IMR-90 (cell line): ENCODE measurements at regions not wholly inside any gene's neighbourhood (a gene's known extent, or its start where the extent isn't known, plus 50 kb on each side); places are given as distances from the start of the nearest gene placed in this dataset.

ENCODE experiments used
- ATAC-seq: fragments of 200-7000 bp; cut with Tn5 transposase; 2 replicates; pipeline ENCODE4 v1.9.1; 2020; ENCODE audit warnings: low read depth, mild to moderate bottlenecking, moderate library complexity
- BruUV-seq: library from RNA; stranded (reverse); fragments of 400-500 nt; replicated peaks from 2 replicates; lab custom pipeline; 2021; lab: Mats Ljungman, UMichigan
- CTCF ChIA-PET: fragments of 300-600 bp; formaldehyde crosslinking; extraction: SDS; loops from one replicate; lab custom pipeline; 2021; ENCODE audit warnings: antibody characterized with exemption; lab: Yijun Ruan, JAX
- POLR2A ChIA-PET: fragments of 300-600 bp; sonication (Branson Sonifier 250); formaldehyde crosslinking; loops from one replicate; lab custom pipeline; 2022; ENCODE audit warnings: antibody characterized with exemption; ENCODE audit not compliant: unreplicated experiment; lab: Charles Lee
- DNase-seq: peaks from one replicate; pipeline ENCODE4 v3.0.0; 2013
- H2AFZ ChIP-seq: replicated peaks from 2 replicates; pipeline ENCODE3; 2013; ENCODE audit warnings: low read length, mild to moderate bottlenecking; ENCODE audit not compliant: poor library complexity
- H2AK5ac ChIP-seq: 2 replicates; pipeline ENCODE4 v1.6.1; 2013; ENCODE audit warnings: low read depth, low read length, inconsistent platforms
- H2AK9ac ChIP-seq: replicated peaks from 2 replicates; pipeline ENCODE3; 2013; ENCODE audit warnings: mild to moderate bottlenecking, low read depth, low read length, moderate library complexity; ENCODE audit not compliant: poor library complexity
- H2BK120ac ChIP-seq: 2 replicates; pipeline ENCODE4 v1.6.1; 2013; ENCODE audit warnings: low read depth, low read length, inconsistent platforms
- H2BK15ac ChIP-seq: 3 replicates; pipeline ENCODE4 v1.6.1; 2013; ENCODE audit warnings: low read depth, low read length, inconsistent platforms
- H2BK20ac ChIP-seq: 2 replicates; pipeline ENCODE4 v1.6.1; 2013; ENCODE audit warnings: low read depth, mild to moderate bottlenecking, inconsistent platforms, low read length, moderate library complexity
- H2BK5ac ChIP-seq: 2 replicates; pipeline ENCODE4 v1.6.1; 2013; ENCODE audit warnings: mild to moderate bottlenecking, low read depth, low read length, inconsistent platforms; ENCODE audit not compliant: poor library complexity, severe bottlenecking
- H3K14ac ChIP-seq: replicated peaks from 2 replicates; pipeline ENCODE4 v1.6.1; 2013; ENCODE audit warnings: low read depth, low read length, inconsistent platforms
- H3K18ac ChIP-seq: 2 replicates; pipeline ENCODE4 v1.6.1; 2013; ENCODE audit warnings: low read depth, low read length, control low read depth
- H3K23ac ChIP-seq: 2 replicates; pipeline ENCODE4 v1.6.1; 2013; ENCODE audit warnings: low read depth, low read length, inconsistent platforms
- H3K27ac ChIP-seq: 2 replicates; pipeline ENCODE4 v1.5.1; 2013; ENCODE audit warnings: mild to moderate bottlenecking, control low read depth, low read length; ENCODE audit not compliant: insufficient read depth
- H3K27me3 ChIP-seq: 2 replicates; pipeline ENCODE4 v1.6.1; 2013; ENCODE audit warnings: low read length; ENCODE audit not compliant: control insufficient read depth, insufficient read depth
- H3K36me3 ChIP-seq: 2 replicates; pipeline ENCODE4 v1.6.1; 2013; ENCODE audit warnings: low read length, mixed read lengths; ENCODE audit not compliant: control insufficient read depth, insufficient read depth
- H3K4ac ChIP-seq: 2 replicates; pipeline ENCODE4 v1.6.1; 2013; ENCODE audit warnings: low read depth, low read length, inconsistent platforms
- H3K4me1 ChIP-seq: 2 replicates; pipeline ENCODE4 v1.6.1; 2013; ENCODE audit warnings: low read length, mixed read lengths; ENCODE audit not compliant: control insufficient read depth, insufficient read depth
- H3K4me2 ChIP-seq: 2 replicates; pipeline ENCODE4 v1.6.1; 2013; ENCODE audit warnings: low read depth, mild to moderate bottlenecking, control low read depth, low read length, moderate library complexity
- H3K4me3 ChIP-seq: 2 replicates; pipeline ENCODE4 v1.5.1; 2013; ENCODE audit warnings: low read depth, mild to moderate bottlenecking, control low read depth, low read length, moderate library complexity; ENCODE audit not compliant: insufficient read depth
- H3K56ac ChIP-seq: 2 replicates; pipeline ENCODE4 v1.6.1; 2013; ENCODE audit warnings: low read length, inconsistent platforms; ENCODE audit not compliant: insufficient read depth; ENCODE audit errors: extremely low read depth
- H3K79me1 ChIP-seq, 2 experiments: 2 replicates each; pipeline ENCODE4 v1.6.1; 2013; ENCODE audit warnings: low read length in 2 of 2, inconsistent platforms in 1 of 2, low read depth in 1 of 2
- H3K9ac ChIP-seq: 2 replicates; pipeline ENCODE4 v1.6.1; 2013; ENCODE audit warnings: low read depth, low read length, control low read depth
- H3K9me1 ChIP-seq: 2 replicates; pipeline ENCODE4 v1.6.1; 2013; ENCODE audit warnings: low read length, inconsistent platforms; ENCODE audit not compliant: insufficient read depth
- H3K9me3 ChIP-seq: 2 replicates; pipeline ENCODE4 v1.6.1; 2013; ENCODE audit warnings: low read length; ENCODE audit not compliant: control insufficient read depth, insufficient read depth
- H4K20me1 ChIP-seq: 2 replicates; pipeline ENCODE4 v1.6.1; 2013; ENCODE audit warnings: low read length, inconsistent platforms; ENCODE audit not compliant: insufficient read depth
- H4K5ac ChIP-seq: 2 replicates; pipeline ENCODE4 v1.6.1; 2013; ENCODE audit warnings: mild to moderate bottlenecking, low read depth, low read length, control low read depth
- H4K8ac ChIP-seq, 2 experiments: 2 replicates each; pipeline ENCODE4 v1.6.1; 2013; ENCODE audit warnings: low read depth in 2 of 2, low read length in 2 of 2, control low read depth in 1 of 2, inconsistent platforms in 1 of 2
- H4K91ac ChIP-seq: 2 replicates; pipeline ENCODE4 v1.6.1; 2013; ENCODE audit warnings: low read depth, low read length, inconsistent platforms; ENCODE audit not compliant: insufficient read depth
- BHLHE40 ChIP-seq: fragments of 150-350 bp; IDR thresholded peaks from 2 replicates; pipeline ENCODE4 v1.6.1; 2016; ENCODE audit warnings: mild to moderate bottlenecking, low read depth, low read length
- CHD1 ChIP-seq: IDR thresholded peaks from 2 replicates; pipeline ENCODE4 v1.6.1; 2012; ENCODE audit warnings: low read depth, low read length, improper control_type of control experiment
- FOS ChIP-seq: fragments of 150-350 bp; IDR thresholded peaks from 2 replicates; pipeline ENCODE4 v1.6.1; 2016; ENCODE audit warnings: low read depth, low read length
- MAZ ChIP-seq: IDR thresholded peaks from 2 replicates; pipeline ENCODE4 v1.6.1; 2012; ENCODE audit warnings: low read depth, mild to moderate bottlenecking, low read length, improper control_type of control experiment, moderate library complexity, borderline replicate concordance
- MXI1 ChIP-seq: IDR thresholded peaks from 2 replicates; pipeline ENCODE4 v1.6.1; 2012; ENCODE audit warnings: low read depth, mild to moderate bottlenecking, low read length, moderate library complexity, borderline replicate concordance
- NFE2L2 ChIP-seq: fragments of 150-350 bp; IDR thresholded peaks from 2 replicates; pipeline ENCODE4 v1.6.1; 2016; ENCODE audit warnings: low read depth, mild to moderate bottlenecking, low read length
- POLR2A ChIP-seq: IDR thresholded peaks from 2 replicates; pipeline ENCODE4 v1.6.1; 2012; ENCODE audit warnings: mild to moderate bottlenecking, low read depth, low read length
- RAD21 ChIP-seq: IDR thresholded peaks from 2 replicates; pipeline ENCODE4 v1.6.1; 2012; ENCODE audit warnings: low read length, improper control_type of control experiment
- RCOR1 ChIP-seq: IDR thresholded peaks from 2 replicates; pipeline ENCODE4 v1.6.1; 2012; ENCODE audit warnings: mild to moderate bottlenecking, low read length, improper control_type of control experiment; ENCODE audit not compliant: insufficient replicate concordance
- RFX5 ChIP-seq: IDR thresholded peaks from 2 replicates; pipeline ENCODE4 v1.8.0; 2012; ENCODE audit warnings: low read depth, mild to moderate bottlenecking, low read length, moderate library complexity
- SMC3 ChIP-seq: fragments of 150-350 bp; IDR thresholded peaks from 2 replicates; pipeline ENCODE4 v1.6.1; 2016; ENCODE audit warnings: low read depth, mild to moderate bottlenecking, antibody characterized with exemption, low read length, moderate library complexity
- WGBS, 2 experiments: methylation state at CpG; one replicate each; pipeline versions ENCODE4 v1.1.5 to v1.1.7; 2013; ENCODE audit warnings: missing lambda C conversion rate in 2 of 2; ENCODE audit not compliant: insufficient read length in 1 of 2; ENCODE audit errors: extremely low coverage in 2 of 2; 5-methylcytosine and 5-hydroxymethylcytosine counted together
- dilution Hi-C: fragments of 300-500 bp; cut with HindIII; formaldehyde crosslinking; loops from one replicate; pipeline ENCODE4 v1.14.3; 2018; ENCODE audit warnings: low sequenced_read_pairs; ENCODE audit not compliant: unreplicated experiment
- in situ Hi-C: fragments of 300-500 bp; cut with MboI; formaldehyde crosslinking; loops from 3 replicates; pipeline ENCODE4 v1.14.3; 2019; ENCODE audit warnings: low sequenced_read_pairs, inconsistent platforms, mixed read lengths
- intact Hi-C: fragments of 100-400 bp; cut with micrococcal nuclease; formaldehyde crosslinking; loops from 2 replicates; pipeline ENCODE4 v1.10.0; 2022
- TF ChIP-seq, protein P1 (sequence below): fragments of 150-350 bp; IDR thresholded peaks from 2 replicates; pipeline ENCODE4 v1.6.1; 2017; ENCODE audit warnings: mild to moderate bottlenecking, antibody characterized with exemption, low read length, low read depth
- TF ChIP-seq, protein P2 (sequence below): conservative IDR thresholded peaks from 2 replicates; pipeline ENCODE4 v1.5.1; 2012; ENCODE audit warnings: mild to moderate bottlenecking, low read depth, low read length, improper control_type of control experiment
- TF ChIP-seq, protein P3 (sequence below): fragments of 150-350 bp; IDR thresholded peaks from 2 replicates; pipeline ENCODE4 v1.6.1; 2016; ENCODE audit warnings: low read depth, mild to moderate bottlenecking, low read length, moderate library complexity, borderline replicate concordance

DNA sequence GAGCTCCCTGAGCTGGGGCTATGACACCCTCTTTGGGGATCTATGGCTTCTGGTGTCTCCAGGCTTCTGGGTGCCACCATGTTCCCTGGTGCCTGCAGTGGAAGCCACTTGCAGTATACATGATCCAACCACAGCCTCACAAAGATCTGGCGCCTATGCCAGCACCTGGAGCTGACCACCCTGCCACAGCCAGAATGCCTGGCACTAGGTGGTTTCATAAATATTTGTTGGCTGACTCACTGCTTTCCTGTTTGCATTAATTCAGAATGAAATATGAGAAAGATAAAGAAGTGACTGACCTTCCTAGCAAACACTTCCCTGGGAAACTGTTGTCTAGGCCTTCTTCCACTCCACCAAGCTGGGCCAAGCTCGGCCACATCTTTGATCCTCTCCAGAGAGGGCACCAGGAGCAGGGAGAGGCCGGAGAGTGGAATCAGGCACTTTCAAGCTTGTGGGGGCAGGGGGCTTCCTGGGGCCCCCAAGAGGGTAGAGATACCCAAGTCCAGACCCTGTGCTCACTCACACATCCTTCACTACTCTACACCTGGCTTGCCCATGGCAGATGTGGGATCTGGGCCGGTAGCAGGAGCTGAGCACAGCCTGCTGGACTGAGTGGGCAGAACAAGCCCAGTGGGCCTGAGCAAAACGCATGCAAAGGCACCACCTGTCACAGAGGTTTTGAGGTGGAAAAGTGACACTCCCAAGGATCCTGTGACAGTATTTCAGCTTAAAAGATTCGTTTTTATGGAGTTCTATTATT, 565.7 kb downstream of the SLC4A3 start:
- H3K4ac ChIP-seq = no peak overlapping the region
- H2AK9ac ChIP-seq = peak overlapping the region; percentile 29
- H3K9ac ChIP-seq = no peak overlapping the region
- H3K27ac ChIP-seq = no peak overlapping the region
- ChIA-PET CTCF (no interaction called here), POLR2A (no interaction called here)
- H2AFZ ChIP-seq = peak overlapping the region; percentile 56
- DNase-seq (peak; percentile 13), ATAC-seq (no peak)
- peak overlapping the region; percentile 46 for H2BK120ac ChIP-seq
- peak overlapping the region; percentile 43; the same call in 1 of the 2 replicates for H3K18ac ChIP-seq
- no peak overlapping the region for H2AK5ac ChIP-seq
- WGBS, 2 experiments = 100% methylated on average over 1 of the region's 6 CpGs; no CpG with 5 or more reads in 1 of the 2 experiments
- no peak overlapping the region for H3K4me3 ChIP-seq
- dilution Hi-C loops = no loop called here
- no peak overlapping the region for H3K4me2 ChIP-seq
- no peaks in the 10 kb centered on the region for H4K20me1 ChIP-seq
- no peak overlapping the region for H2BK15ac ChIP-seq
- H4K5ac ChIP-seq = no peak overlapping the region
- no TSS peak for BruUV-seq
- peaks cover 3% of the 10 kb centered on the region for H3K4me1 ChIP-seq
- in situ Hi-C loops = no loop called here
- no peaks in the 10 kb centered on the region for H3K27me3 ChIP-seq
- H3K79me1 ChIP-seq = no peaks in the 10 kb centered on the region
- intact Hi-C loops = loop anchor here (10.0 kb wide), 1 partner anchor 162 kb away; no protein-coding TSS in a partner anchor
- 0 out of 2 replicates have a peak overlapping the region, but pooled peaks have one; percentile 6 for H2BK20ac ChIP-seq
- H3K9me3 ChIP-seq = peaks cover 6% of the 10 kb centered on the region; the same call in 1 of the 2 replicates
- no peaks in the 10 kb centered on the region for H3K9me1 ChIP-seq
- no peak for TF ChIP-seq BHLHE40
- TF ChIP-seq MXI1 = no peak
- TF ChIP-seq, protein P1, sequence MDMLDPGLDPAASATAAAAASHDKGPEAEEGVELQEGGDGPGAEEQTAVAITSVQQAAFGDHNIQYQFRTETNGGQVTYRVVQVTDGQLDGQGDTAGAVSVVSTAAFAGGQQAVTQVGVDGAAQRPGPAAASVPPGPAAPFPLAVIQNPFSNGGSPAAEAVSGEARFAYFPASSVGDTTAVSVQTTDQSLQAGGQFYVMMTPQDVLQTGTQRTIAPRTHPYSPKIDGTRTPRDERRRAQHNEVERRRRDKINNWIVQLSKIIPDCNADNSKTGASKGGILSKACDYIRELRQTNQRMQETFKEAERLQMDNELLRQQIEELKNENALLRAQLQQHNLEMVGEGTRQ = no peak
- no peak for TF ChIP-seq RFX5
- TF ChIP-seq MAZ = no peak
- TF ChIP-seq POLR2A = no peak
- no peak for TF ChIP-seq RAD21
- TF ChIP-seq SMC3 = no peak
- TF ChIP-seq RCOR1 = no peak
- TF ChIP-seq CHD1 = no peak
- TF ChIP-seq NFE2L2 = no peak
- TF ChIP-seq, protein P2, sequence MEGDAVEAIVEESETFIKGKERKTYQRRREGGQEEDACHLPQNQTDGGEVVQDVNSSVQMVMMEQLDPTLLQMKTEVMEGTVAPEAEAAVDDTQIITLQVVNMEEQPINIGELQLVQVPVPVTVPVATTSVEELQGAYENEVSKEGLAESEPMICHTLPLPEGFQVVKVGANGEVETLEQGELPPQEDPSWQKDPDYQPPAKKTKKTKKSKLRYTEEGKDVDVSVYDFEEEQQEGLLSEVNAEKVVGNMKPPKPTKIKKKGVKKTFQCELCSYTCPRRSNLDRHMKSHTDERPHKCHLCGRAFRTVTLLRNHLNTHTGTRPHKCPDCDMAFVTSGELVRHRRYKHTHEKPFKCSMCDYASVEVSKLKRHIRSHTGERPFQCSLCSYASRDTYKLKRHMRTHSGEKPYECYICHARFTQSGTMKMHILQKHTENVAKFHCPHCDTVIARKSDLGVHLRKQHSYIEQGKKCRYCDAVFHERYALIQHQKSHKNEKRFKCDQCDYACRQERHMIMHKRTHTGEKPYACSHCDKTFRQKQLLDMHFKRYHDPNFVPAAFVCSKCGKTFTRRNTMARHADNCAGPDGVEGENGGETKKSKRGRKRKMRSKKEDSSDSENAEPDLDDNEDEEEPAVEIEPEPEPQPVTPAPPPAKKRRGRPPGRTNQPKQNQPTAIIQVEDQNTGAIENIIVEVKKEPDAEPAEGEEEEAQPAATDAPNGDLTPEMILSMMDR = no peak
- TF ChIP-seq FOS = no peak
- TF ChIP-seq, protein P3, sequence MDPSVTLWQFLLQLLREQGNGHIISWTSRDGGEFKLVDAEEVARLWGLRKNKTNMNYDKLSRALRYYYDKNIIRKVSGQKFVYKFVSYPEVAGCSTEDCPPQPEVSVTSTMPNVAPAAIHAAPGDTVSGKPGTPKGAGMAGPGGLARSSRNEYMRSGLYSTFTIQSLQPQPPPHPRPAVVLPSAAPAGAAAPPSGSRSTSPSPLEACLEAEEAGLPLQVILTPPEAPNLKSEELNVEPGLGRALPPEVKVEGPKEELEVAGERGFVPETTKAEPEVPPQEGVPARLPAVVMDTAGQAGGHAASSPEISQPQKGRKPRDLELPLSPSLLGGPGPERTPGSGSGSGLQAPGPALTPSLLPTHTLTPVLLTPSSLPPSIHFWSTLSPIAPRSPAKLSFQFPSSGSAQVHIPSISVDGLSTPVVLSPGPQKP = no peak
- no peak overlapping the region for H4K91ac ChIP-seq
- H2BK5ac ChIP-seq = peak overlapping the region; percentile 29
- 0 out of 2 replicates have a peak overlapping the region, but pooled peaks have one; percentile 40 for H3K14ac ChIP-seq
- no peak overlapping the region for H3K56ac ChIP-seq
- no peak overlapping the region for H3K23ac ChIP-seq
- H3K36me3 ChIP-seq = no peaks in the 10 kb centered on the region
- peak overlapping the region in 1 of 2 experiments; percentile 35; a peak in 1 of 4 replicates for H4K8ac ChIP-seq
